NCI-H510A (cell line): ENCODE measurements at regions not wholly inside any gene's neighbourhood (a gene's known extent, or its start where the extent isn't known, plus 50 kb on each side); places are given as distances from the start of the nearest gene placed in this dataset.

Source experiments
- DNase-seq: peaks from one replicate; lab custom pipeline; 2025; lab: John Stamatoyannopoulos, UW

DNA sequence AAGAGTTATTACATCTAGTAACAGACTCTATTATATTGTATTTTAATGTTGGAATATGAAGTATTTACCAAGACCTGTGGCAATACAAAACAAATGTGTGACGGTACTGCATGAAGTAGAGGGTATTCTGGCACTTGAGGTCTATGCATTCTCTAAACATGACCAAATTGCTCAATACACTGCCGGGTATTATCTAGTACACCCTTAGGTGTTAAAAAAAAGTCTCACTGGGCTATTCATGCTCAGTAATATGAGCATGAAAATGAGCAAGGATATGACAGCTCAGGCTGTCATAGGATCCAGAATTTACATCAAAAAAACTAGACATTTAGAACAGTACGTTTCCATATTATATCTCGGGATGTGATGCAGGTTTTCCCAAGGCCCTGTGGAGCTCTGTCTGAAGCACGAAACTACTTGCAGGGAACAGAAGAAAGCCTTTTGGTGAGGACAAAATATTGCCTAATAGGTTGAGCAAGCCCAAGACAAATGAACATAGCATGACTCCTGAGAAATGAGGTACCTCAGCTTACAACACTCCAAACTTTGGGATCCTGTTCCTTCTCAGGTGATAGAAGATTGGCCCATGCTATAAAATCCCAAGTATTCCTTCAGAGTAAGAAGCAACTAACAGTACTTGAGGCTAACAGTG is 74.1 kb upstream of the MAOA start:
- no peak for DNase-seq

GRCh38 chrX:43582540-43582913 is 73.6 kb upstream of the MAOA start:
- no peak for DNase-seq

DNA sequence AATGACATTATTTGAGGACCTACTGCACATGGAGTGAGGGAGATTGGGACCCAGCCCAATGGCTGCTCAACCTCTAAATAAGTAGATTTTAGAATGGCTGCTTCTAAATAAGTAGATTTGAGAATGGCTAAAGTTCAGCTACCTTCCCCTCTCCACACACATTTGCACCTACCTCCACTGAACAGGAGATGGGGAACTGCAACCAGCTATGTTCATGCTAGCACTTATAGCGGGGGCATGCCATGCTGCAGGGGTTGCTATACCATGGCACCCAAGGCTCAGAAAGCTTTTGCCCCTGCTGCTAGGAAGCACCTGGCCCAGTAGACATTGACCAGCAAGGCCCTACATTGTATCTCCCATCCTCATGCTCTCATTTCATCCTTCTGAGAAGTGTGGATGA is 70.2 kb upstream of the MAOA start:
- no peak for DNase-seq

DNA sequence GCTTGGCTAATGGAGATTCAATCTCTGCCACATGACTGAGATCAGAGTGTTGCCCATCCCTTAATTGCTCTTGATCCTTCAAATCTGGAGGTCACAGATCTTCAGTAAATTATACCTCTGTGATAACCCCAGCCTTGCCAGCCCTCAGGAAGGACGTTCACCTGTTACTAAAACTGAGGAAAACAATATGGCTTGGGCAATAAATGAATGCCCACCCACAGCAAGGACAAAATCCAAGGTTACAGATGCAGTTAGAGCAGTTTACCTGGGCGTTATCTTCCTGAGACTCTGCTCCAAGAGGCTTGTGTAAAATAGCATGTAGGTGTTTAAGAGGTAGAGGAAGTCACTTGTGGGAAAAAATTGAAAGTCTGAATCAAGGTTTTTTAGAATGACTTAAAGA is 69.3 kb upstream of the MAOA start:
- no peak for DNase-seq

DNA sequence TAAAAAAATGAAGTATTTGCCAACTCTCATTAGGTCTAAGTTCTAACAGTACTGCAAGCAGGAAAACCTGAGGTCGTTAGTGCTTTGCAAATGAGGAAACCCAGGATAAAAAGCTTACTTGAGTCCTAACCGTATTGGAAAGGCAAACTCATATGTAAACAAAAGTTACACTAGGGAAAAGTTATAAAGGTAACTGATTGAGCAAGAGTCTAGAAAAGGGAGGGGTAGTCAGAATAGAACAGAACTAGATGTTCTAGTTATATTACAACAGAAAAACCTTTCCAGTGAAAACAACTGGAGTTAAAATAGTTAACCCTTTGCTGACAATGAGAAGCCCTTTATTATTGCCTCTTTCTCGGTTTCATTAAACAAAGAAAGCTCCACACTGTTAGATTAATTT is 66.4 kb upstream of the MAOA start:
- DNase-seq: no peak

- DNase-seq: no peak
Measured at GRCh38 chrX:43590150-43590549, 65.9 kb upstream of the MAOA start.

GRCh38 chrX:43592597-43592996 is 63.5 kb upstream of the MAOA start:
- DNase-seq: no peak

GRCh38 chrX:43595931-43596330 is 60.2 kb upstream of the MAOA start:
- DNase-seq: no peak

DNA sequence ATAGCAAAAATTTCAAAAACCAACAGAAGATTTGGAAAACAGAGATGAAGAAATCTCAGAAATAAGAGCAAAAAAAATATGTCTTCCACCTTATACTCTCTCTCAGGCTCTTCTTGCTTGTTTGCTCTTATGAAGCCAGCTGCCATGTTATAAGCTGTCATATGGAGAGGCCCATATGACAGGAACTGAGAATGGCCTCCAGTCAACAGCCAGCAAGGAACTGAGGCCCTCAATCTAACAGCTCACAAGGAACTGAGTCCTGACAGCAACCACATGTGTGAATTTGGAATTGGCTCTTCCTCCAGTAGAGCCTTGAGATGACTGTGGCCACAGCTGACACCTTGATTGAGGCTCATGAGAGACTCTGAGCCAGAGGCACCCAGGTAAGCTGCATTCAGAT is 51.3 kb upstream of the MAOA start:
- no peak for DNase-seq

- no peak for DNase-seq
Measured at GRCh38 chrX:43605351-43605750, 50.7 kb upstream of the MAOA start.
